HG03196 (cell line): ENCODE measurements at regions not wholly inside any gene's neighbourhood (a gene's known extent, or its start where the extent isn't known, plus 50 kb on each side); places are given as distances from the start of the nearest gene placed in this dataset.
"Not testable (repeated sequence)": the region's sequence is repeated elsewhere in the genome, so short reads cannot be mapped to it uniquely, and the experiment has no call there.

ENCODE experiments used
- ATAC-seq: cut with Tn5 transposase; IDR thresholded peaks from one replicate; pipeline ENCODE4 v1.9.1; 2021; ENCODE audit not compliant: unreplicated experiment

DNA sequence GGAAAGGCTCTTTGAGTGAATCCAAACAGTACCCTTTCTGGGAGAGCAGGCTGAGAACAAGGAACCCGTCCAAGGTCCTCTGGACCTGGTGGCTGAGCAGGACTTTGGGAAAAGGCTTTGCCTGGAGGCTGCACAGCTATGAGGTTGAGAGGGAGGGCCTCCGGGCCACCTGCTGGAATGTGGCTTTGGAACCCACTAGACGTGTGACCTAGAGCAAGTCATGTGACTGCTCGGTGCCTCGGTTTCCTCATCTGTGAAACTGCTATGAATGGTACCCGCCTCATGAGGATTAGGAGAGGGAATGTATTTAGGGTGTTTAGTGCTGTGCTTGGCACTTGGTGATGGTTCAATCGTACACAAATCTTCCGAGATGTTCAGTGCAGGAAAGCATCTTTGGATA is 50.4 kb downstream of the HAPSTR1 start:
- no peak for ATAC-seq

DNA sequence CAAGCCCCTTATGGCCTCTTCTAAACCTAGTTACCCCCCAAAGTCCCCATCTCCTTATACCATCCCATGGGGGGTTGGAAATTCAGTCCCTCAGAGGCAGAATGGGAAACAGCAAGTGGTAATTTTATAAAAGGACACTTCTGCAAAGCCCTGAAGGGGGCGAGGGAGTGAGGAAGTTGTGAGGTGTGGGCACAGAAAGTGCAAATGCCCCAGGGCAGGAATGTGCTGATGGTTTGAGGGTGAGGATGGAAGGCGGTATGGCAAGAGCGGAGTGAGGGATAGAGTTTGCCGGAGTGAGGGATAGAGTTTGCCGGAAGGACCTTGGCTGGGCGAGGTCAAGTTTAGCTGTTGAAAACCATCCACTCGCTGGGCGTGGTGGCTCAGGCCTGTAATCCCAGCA is 52.7 kb downstream of the HAPSTR1 start:
- no peak for ATAC-seq

DNA sequence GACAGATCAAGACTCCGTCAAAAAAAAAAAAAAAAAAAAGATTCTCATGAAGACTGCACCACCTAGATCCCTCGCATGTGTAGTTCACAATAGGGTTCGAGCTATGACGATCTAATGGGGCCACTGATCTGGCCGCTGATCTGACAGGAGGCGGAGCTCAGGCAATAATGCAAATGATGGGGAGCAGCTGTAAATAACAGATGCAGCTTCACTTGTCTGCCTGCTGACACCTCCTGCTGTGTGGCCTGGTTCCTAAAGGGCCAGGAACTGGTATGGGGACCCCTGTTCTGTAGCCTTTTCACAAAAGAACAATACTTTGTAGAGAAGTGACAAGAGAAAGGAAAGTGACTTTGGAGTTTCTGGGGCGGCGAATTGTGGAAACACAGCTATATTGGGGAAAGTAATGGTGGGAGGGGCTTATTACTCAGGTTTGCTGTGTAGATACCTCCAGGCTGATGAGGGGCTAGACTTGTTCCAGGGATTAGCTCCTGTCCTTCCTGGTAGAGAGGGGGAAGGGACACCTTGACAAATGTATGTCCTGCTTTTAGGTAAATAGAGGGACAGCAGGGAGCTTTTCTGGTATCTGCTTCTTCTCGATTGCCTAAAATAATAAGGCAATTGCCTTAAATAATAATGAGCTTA is 57.1 kb downstream of the HAPSTR1 start:
- ATAC-seq = no peak

DNA sequence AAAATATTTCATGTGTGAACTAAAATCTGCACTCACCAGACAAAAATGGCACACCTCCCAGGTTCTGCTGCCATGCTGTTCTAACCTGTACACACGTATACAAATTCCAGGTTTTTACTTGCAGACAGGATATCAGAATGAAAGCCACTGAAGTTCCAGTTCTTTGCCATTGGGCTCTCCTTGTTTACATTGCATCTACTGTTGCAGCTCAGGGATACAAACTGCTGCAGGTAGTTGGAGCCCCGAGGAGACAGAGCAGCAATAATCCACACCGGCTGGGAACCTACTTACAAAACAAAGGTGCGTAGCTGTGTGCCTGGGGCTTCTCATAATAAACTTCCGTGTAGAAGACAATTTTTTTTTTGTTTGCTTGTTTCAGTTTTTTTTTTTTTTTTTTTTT is 59.6 kb downstream of the HAPSTR1 start:
- no peak for ATAC-seq

DNA sequence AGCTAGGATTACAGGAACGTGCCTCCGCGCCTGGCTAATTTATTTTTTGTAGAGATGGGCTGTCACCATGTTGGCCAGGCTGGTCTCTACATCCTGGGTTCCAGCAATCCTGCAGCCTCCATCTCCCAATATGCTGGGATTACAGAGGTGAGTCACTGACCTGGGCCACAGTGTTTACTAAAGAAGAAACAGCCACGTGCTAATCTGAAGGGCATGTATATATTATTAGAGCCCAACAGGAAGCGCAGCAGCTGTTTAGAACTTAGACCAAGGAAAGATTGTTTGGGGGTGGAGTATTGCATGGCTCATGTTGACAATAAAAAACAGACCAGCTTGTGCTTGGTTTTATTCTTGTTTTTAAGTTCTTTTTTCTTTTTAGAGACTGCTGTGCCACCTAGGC is 60.2 kb downstream of the HAPSTR1 start:
- no peak for ATAC-seq

DNA sequence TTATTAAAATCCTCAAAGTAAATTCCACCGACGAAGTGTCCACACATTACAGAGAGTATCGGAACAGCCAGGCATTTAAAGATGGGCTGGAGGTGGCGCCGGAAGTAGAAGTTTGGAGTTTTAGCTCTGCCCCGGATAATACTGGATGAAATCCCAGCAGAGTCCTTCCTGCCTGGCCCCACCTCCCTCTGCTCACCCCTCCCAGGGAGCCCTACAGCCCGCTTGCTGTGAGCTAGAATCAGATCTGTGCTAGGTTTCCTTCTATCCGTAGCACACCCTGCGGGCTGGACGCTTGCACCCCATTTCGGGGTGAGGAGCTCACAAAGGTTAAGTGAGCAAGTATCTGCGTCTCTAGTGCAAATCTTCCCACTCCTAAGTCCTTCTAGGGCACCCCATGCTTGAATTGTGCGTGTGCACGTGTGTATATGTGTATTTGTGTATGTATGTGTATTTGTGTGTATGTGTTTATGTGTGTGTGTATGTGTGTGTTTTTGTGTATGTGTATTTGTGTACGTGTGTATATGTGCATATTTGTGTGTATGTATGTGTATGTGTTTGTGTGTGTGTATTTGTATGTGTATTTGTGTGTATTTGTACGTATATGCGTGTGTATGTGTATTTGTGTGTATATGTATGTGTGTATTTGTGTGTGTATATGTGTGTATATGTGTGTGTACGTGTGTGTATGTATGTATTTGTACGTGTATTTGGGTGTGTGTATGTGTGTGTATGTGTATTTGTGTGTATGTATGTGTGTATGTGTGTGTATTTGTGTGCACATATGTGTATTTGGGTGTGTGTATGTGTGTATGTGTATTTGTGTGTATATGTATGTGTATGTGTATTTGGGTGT is 61.4 kb downstream of the HAPSTR1 start:
- no peak for ATAC-seq

DNA sequence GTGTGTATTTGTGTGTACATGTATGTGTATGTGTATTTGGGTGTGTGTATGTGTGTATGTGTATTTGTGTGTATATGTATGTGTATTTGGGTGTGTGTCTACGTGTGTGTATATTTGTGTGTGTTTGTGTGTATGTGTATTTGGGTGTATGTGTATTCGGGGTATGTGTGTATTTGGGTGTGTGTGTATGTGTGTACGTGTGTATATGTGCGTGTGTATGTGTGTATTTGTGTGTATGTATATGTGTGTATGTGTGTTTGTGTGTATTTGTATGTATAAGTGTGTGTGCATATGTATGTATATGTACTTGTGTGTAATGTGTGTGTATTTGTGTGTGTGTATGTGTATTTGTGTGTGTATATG is 62.0 kb downstream of the HAPSTR1 start:
- no peak for ATAC-seq

DNA sequence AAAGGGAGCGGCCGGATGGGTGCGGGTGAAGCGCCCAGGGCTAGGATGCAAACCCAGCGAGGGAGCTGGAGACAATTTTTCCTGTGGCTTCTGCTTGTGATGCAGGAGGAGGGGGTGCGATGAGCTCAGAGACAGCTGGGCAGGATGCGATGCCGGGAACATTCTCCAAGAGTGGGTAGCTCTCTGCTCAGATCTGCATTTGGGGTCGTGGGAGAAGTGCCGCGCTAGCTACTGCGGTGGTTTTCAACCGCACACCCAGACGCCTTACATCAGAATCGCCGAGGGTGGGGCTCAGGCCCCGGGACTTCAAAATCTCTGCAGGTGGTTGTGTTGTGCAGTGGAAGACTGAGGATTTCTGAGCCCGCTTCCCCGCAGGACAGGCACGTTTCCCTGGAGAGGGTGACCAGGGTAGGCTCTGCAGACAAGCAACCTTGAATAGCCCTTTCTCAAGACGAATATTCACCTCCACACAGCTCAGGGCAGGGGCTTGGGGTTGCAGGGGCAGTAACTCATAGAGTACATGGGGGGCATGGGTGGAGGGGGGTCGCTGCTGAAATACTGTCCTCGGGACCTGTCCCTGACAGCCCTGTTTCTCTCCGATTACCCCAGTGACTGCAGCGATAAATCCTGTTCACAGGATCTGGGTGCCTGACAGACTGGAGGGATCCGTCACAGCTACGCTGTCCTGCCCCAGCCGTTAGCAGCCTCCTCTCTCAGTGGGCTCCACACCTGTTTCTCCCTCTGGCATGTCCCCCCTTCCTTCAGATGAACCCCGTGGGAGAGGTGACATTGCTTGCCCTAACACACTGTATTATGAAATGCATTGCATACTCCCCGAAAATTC is 63.3 kb downstream of the HAPSTR1 start:
- no peak for ATAC-seq

DNA sequence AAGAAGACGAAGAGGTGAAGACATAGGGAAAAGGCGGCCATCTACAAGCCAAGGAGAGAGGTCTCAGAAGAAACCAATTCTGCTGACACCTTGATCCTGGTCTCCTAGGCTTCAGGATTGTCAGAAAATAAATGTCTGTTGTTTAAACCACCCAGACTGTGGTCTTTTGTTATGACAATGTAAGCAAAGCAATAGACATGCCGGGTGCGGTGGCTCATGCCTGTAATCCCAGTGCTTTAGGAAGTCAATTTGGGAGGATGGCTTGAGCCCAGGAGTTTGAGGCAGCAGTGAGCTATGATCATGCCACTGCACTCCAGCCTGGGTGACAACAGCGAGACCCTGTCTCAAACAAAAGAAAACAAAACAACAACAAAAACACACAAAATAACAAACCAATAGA is 64.4 kb downstream of the HAPSTR1 start:
- no peak for ATAC-seq

DNA sequence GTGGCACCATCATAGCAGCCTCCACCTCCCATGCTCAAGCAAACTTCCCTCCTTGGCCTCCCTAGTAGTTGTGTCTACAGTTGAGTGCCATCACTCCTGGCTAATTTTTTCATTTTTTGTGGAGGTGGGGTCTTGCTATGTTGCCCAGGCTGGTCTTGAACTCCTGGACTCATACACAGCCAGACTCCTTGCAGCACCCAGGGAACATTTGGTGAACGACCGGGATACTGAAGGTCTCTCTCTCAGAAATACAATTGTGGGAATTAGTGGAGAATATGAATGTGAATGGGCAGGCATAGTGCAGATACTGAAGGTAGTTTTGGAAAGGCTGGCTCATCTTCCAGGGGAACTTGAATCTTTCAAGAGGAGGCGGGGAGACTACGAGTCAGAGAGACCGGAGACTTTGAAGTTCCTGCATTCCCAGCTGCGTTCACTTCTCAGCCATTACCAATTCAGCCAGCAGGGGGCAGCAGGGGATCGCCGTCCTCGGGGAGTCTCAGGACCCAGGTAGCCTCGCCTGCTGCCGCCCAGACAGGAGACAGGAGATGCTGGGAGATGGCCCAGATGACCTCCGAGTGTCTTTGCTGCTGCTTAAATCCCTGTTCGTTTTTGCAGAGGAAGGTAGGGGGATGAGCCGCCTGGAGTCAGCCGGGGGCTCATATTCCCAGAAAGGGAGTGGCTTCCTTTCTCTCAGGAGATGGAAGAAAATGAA is 68.6 kb downstream of the HAPSTR1 start:
- no peak for ATAC-seq

DNA sequence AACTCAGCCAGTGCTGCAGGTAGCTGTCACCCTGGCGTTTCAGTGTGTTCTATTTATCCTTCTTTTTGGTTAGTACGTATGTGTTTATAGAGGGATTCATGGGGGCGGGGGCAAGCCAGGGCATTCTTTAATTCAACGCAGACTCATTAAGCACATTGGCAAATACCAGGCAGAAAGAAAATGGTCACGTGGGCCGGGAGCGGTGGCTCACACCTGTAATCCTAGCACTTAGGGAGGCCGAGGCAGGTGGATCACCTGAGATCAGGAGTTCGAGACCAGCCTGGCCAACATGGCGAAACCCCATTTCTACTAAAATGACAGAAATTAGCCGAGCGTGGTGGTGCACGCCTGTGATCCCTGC is 69.1 kb downstream of the HAPSTR1 start:
- no peak for ATAC-seq

DNA sequence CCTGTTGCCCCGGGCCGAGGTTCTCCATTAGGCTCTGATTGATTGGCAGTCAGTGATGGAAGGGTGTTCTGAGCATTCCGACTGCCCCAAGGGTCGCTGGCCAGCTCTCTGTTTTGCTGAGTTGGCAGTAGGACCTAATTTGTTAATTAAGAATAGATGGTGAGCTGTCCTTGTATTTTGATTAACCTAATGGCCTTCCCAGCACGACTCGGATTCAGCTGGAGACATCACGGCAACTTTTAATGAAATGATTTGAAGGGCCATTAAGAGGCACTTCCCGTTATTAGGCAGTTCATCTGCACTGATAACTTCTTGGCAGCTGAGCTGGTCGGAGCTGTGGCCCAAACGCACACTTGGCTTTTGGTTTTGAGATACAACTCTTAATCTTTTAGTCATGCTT is 74.2 kb downstream of the HAPSTR1 start:
- ATAC-seq = no peak

DNA sequence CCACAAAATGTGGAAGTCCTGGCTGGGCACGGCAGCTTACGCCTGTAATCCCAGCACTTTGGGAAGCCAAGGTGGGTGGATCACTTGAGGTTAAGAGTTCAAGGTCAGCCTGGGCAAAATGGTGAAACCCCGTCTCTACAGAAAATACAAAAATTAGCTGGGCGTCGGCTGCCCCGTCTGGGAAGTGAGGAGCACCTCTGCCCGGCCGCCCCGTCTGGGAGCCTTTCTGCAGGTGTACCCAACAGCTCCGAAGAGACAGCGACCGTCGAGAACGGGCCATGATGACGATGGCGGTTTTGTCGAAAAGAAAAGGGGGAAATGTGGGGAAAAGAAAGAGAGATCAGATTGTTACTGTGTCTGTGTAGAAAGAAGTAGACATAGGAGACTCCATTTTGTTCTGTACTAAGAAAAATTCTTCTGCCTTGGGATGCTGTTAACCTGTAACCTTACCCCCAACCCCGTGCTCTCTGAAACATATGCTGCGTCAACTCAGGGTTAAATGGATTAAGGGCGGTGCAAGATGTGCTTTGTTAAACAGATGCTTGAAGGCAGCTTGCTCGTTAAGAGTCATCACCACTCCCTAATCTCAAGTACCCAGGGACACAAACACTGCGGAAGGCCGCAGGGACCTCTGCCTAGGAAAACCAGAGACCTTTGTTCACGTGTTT is 75.0 kb downstream of the HAPSTR1 start:
- ATAC-seq = not testable (repeated sequence)

DNA sequence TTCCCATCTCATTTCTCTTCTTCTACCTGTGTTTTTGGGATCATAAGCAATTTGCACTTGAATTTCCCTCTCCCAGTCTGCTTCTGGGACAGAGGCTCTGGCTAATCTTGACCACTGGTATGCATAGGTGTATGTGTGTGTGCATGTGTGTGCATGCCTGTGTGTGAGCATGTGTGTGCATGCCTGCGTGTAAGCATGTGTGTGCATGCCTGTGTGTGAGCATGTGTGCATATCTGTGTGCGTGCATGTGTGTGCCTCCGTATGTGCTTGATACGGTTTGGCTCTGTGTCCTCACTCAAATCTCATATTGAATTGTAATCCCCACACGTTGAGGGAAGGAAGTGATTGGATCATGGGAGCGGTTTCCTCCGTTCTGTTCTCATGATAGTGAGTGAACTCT is 77.7 kb downstream of the HAPSTR1 start:
- ATAC-seq = no peak

DNA sequence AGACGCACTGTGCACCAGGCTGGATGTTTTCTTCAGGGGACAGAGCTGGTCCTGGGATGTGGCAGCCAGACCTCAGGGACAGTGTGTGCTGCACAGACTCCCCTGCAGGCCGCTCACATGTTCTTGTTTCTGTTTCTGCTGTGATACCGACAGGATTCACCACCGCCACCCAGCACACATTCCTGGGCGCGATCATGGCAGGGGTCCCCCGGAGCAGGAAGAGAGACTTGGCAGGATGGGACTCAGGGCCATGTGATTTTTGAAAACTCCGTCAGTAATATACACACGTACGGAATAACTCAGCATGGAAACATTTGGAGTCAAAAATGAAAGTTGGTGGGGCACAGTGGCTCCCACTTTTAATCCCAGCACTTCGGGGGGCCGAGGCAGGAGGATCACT is 79.0 kb downstream of the HAPSTR1 start:
- no peak for ATAC-seq

DNA sequence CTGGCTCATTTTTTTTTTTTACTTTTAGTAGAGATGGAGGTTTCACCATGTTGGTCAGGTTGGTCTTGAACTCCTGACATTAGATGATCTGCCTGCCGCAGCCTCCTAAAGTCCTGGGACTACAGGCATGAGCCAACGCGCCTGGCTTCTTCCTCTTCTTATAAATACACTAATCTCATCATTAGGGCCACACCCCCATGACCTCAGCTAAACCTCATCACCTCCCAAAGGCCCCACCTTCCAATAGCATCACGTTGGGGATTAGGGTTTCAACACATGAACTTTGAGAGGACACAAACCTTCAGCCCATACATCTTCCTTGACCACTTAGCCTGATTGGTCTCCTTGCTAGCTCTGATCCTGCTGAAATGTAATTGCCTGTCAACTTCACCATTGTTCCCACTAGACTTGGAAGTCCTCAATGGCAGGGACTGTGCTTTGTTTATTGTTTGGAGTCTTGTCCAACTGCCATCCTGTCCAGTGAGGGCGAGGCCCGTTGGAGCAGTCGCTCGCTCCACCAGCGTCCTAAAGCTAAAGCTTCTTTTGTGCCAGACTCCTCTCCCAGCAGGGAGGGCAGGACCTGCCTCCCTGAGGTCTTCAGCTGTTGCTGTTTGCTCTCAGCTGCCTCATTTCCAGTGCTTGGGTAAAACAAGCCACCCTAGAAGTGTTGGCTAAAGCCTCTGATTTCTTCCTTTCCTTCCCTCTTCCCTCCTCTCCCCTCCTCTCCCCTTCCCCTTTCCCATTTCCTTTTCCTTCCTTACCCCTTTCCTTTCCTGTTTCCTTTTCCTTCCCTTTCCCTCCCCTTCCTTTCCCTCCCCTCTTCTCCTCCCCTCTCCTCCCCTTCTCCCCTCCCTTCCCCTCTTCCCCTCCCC is 85.3 kb downstream of the HAPSTR1 start:
- no peak for ATAC-seq

DNA sequence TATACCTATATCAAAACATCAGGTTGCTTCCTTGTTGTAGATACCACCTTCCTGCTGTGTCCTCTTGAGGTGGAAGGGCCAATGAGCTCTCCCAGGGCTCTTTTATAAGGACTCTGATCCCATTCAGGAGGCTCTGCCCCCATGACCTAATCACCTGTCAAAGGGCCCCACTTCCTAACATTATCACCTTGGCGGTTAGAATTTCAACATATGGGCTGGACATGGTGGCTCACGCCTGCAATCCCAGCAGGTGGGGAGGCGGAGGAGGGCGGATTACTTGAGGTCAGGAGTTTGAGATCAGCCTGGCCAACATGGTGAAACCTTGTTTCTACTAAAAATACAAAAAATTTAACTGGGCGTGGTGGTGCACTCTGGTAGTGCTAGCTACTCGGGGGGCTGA is 86.4 kb downstream of the HAPSTR1 start:
- ATAC-seq = no peak

DNA sequence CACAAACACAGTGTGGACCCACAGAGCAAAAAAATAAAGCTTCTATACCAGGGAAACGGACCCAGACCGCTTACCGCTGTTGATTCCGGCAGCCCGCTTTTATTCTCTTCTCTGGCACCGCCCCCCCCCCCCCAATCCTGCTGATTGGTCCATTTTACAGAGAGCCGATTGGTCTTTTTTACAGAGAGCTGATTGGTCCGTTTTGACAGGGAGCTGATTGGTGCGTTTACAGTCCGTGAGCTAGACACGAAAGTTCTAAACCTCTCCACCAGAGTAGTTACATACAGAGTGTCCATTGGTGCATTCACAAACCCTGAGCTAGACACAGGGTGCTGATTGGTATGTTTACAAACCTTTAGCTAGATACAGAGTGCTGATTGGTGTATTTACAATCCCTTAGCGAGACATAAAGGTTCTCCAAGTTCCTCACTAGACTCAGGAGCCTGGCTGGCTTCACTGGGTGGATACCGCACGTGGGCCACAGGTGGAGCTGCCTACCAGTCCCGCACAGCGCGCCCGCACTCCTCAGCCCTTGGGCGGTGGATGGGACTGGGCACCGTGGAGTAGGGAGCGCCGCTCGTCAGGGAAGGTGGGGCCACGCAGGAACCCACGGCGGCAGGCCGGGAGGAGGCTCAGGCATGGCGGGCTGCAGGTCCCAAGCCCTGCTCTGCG is 92.4 kb downstream of the HAPSTR1 start:
- ATAC-seq = no peak

DNA sequence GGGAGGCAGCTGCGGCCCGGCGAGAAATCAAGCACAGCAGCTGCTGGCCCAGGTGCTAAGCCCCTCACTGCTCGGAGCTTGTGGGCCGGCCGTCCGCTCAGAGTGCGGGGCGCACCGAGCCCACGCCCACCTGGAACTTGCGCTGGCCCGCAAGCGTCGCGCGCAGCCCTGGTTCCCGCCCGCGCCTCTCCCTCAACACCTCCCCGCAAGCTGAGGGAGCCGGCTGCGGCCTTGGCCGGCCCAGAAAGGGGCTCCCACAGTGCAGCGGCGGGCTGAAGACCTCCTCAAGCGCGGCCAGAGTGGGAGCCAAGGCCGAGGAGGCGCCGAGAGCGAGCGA is 92.9 kb downstream of the HAPSTR1 start:
- ATAC-seq = no peak
